HEK293 (cell line): ENCODE measurements at regions not wholly inside any gene's neighbourhood (a gene's known extent, or its start where the extent isn't known, plus 50 kb on each side); places are given as distances from the start of the nearest gene placed in this dataset.

Experiments
- CTCF ChIA-PET: fragments of 350-600 bp; formaldehyde crosslinking; extraction: SDS; loops from one replicate; lab custom pipeline; 2021; ENCODE audit warnings: antibody characterized with exemption; lab: Yijun Ruan, JAX
- POLR2A ChIA-PET: fragments of 300-600 bp; formaldehyde crosslinking; extraction: SDS; loops from one replicate; lab custom pipeline; 2020; ENCODE audit warnings: antibody characterized with exemption, inconsistent platforms; lab: Yijun Ruan, JAX
- H3K27ac ChIP-seq: fragments of 200-500 bp; sonication (Bioruptor generic); 2 replicates; pipeline ENCODE4 v1.5.1; 2014; ENCODE audit warnings: low read depth, low read length, control low read depth, inconsistent platforms; ENCODE audit errors: extremely low read depth
- H3K36me3 ChIP-seq, 2 experiments: fragments of 200-500 bp in 1 of 2; sonication (Bioruptor generic) in 1 of 2; 1 replicate in 1 of 2; 2 replicates in 1 of 2; pipeline ENCODE4 v1.5.1; 2014 to 2017; ENCODE audit warnings: inconsistent platforms in 2 of 2, low read length in 2 of 2; ENCODE audit not compliant: control insufficient read depth in 2 of 2, insufficient read depth in 1 of 2
- H3K4me1 ChIP-seq: fragments of 200-500 bp; sonication (Bioruptor generic); 2 replicates; pipeline ENCODE4 v1.5.1; 2014; ENCODE audit warnings: mild to moderate bottlenecking, low read length, inconsistent platforms; ENCODE audit not compliant: control insufficient read depth, insufficient read depth
- H3K4me3 ChIP-seq: 2 replicates; pipeline ENCODE4 v1.5.1; 2011; ENCODE audit warnings: low read depth, mild to moderate bottlenecking, control low read depth, low read length, moderate library complexity
- H3K9me3 ChIP-seq: fragments of 200-500 bp; sonication (Bioruptor generic); 2 replicates; pipeline ENCODE4 v1.5.1; 2014; ENCODE audit warnings: low read depth, low read length, inconsistent platforms; ENCODE audit not compliant: control insufficient read depth, insufficient read depth
- KLF10 ChIP-seq: fragments of 450-650 bp; IDR thresholded peaks from 2 replicates; pipeline ENCODE4 v1.5.1; 2018; ENCODE audit warnings: missing biosample characterization, mild to moderate bottlenecking, missing genetic modification characterization
- PRDM1 ChIP-seq: fragments of 450-650 bp; formaldehyde crosslinking; IDR thresholded peaks from 2 replicates; pipeline ENCODE4; 2016; ENCODE audit warnings: missing biosample characterization, missing genetic modification characterization
- PRDM2 ChIP-seq: fragments of 450-650 bp; formaldehyde crosslinking; IDR thresholded peaks from 2 replicates; pipeline ENCODE4 v1.5.1; 2016; ENCODE audit warnings: missing biosample characterization, missing genetic modification characterization, borderline replicate concordance
- SCRT2 ChIP-seq: fragments of 450-650 bp; formaldehyde crosslinking; IDR thresholded peaks from 2 replicates; pipeline ENCODE4 v1.5.1; 2016; ENCODE audit warnings: missing biosample characterization, missing genetic modification characterization
- SETDB1 ChIP-seq: IDR thresholded peaks from one replicate; pipeline ENCODE4 v1.6.1; 2017; ENCODE audit warnings: mild to moderate bottlenecking, low read length, moderate library complexity, mixed read lengths; ENCODE audit not compliant: insufficient read length
- ZBTB20 ChIP-seq: fragments of 450-650 bp; formaldehyde crosslinking; IDR thresholded peaks from 2 replicates; pipeline ENCODE4 v1.5.1; 2016; ENCODE audit warnings: missing biosample characterization, missing genetic modification characterization
- ZBTB7A ChIP-seq: fragments of 450-650 bp; formaldehyde crosslinking; IDR thresholded peaks from 2 replicates; pipeline ENCODE4 v1.5.1; 2016; ENCODE audit warnings: low read depth, missing biosample characterization, missing genetic modification characterization
- ZFP37 ChIP-seq: fragments of 450-650 bp; formaldehyde crosslinking; IDR thresholded peaks from 2 replicates; pipeline ENCODE4 v1.5.1; 2016; ENCODE audit warnings: missing biosample characterization, missing genetic modification characterization
- ZIC2 ChIP-seq: fragments of 450-650 bp; formaldehyde crosslinking; IDR thresholded peaks from 2 replicates; pipeline ENCODE4 v1.5.1; 2016; ENCODE audit warnings: missing biosample characterization, missing genetic modification characterization
- ZNF175 ChIP-seq: fragments of 450-650 bp; formaldehyde crosslinking; IDR thresholded peaks from 2 replicates; pipeline ENCODE4 v1.5.1; 2016; ENCODE audit warnings: missing biosample characterization, missing genetic modification characterization
- ZNF18 ChIP-seq: fragments of 450-650 bp; formaldehyde crosslinking; IDR thresholded peaks from 2 replicates; pipeline ENCODE4 v1.5.1; 2016; ENCODE audit warnings: missing biosample characterization, missing genetic modification characterization
- ZNF211 ChIP-seq: fragments of 450-650 bp; formaldehyde crosslinking; IDR thresholded peaks from 2 replicates; pipeline ENCODE4 v1.5.1; 2016; ENCODE audit warnings: low read depth, missing biosample characterization, missing genetic modification characterization
- ZNF239 ChIP-seq: fragments of 450-650 bp; formaldehyde crosslinking; IDR thresholded peaks from 2 replicates; pipeline ENCODE4 v1.5.1; 2016; ENCODE audit warnings: missing biosample characterization, missing genetic modification characterization
- ZNF280D ChIP-seq: fragments of 450-650 bp; formaldehyde crosslinking; IDR thresholded peaks from 2 replicates; pipeline ENCODE4 v1.5.1; 2016; ENCODE audit warnings: missing biosample characterization, missing genetic modification characterization
- ZNF362 ChIP-seq: fragments of 450-650 bp; formaldehyde crosslinking; IDR thresholded peaks from 2 replicates; pipeline ENCODE4 v1.5.1; 2016; ENCODE audit warnings: missing biosample characterization, missing genetic modification characterization
- ZNF416 ChIP-seq: fragments of 450-650 bp; formaldehyde crosslinking; IDR thresholded peaks from 2 replicates; pipeline ENCODE4 v1.5.1; 2016; ENCODE audit warnings: missing biosample characterization, missing genetic modification characterization
- ZNF473 ChIP-seq: fragments of 450-650 bp; formaldehyde crosslinking; IDR thresholded peaks from 2 replicates; pipeline ENCODE4 v1.5.1; 2017; ENCODE audit warnings: missing biosample characterization, missing genetic modification characterization
- ZNF501 ChIP-seq: fragments of 450-650 bp; formaldehyde crosslinking; IDR thresholded peaks from 2 replicates; pipeline ENCODE4 v1.5.1; 2016; ENCODE audit warnings: missing biosample characterization, missing genetic modification characterization
- ZNF555 ChIP-seq: fragments of 450-650 bp; formaldehyde crosslinking; conservative IDR thresholded peaks from 2 replicates; pipeline ENCODE4 v1.5.1; 2017; ENCODE audit warnings: missing biosample characterization, mild to moderate bottlenecking, missing genetic modification characterization, inconsistent platforms
- ZNF768 ChIP-seq: fragments of 450-650 bp; formaldehyde crosslinking; IDR thresholded peaks from 2 replicates; pipeline ENCODE4 v1.5.1; 2018; ENCODE audit warnings: missing biosample characterization, mild to moderate bottlenecking, missing genetic modification characterization
- ZXDB ChIP-seq: fragments of 450-650 bp; formaldehyde crosslinking; IDR thresholded peaks from 2 replicates; pipeline ENCODE4 v1.5.1; 2016; ENCODE audit warnings: missing biosample characterization, missing genetic modification characterization

GRCh38 chr10:90424730-90425129 is 433.1 kb downstream of the HTR7 start:
- no peaks in the 10 kb centered on the region for H3K9me3 ChIP-seq
- TF ChIP-seq ZFP37 (tag by site-specific recombination) (no peak), SETDB1 (no peak), ZNF280D (tag by site-specific recombination) (no peak), ZBTB20 (tag by site-specific recombination) (no peak), ZNF555 (no peak), ZIC2 (no peak), ZBTB7A (no peak), ZNF416 (tag by site-specific recombination) (no peak)
- TF ChIP-seq, all 188 proteins: peak for 0
- ChIA-PET CTCF (no interaction called here), POLR2A (no interaction called here)
- no peak overlapping the region for H3K4me3 ChIP-seq
- no peak overlapping the region for H3K27ac ChIP-seq
- H3K36me3 ChIP-seq = no peaks in the 10 kb centered on the region
- H3K4me1 ChIP-seq = peaks cover under 1% of the 10 kb centered on the region

- Histone ChIP-seq H3K4me1 (no peaks in the 10 kb centered on the region), H3K27ac (no peak overlapping the region), H3K36me3 (no peaks in the 10 kb centered on the region)
- POLR2A ChIA-PET = no interaction called here
- TF ChIP-seq PRDM1 (tag by site-specific recombination) = no peak
- TF ChIP-seq, all 188 proteins: peak for 0
- Histone ChIP-seq H3K4me3 (no peak overlapping the region), H3K9me3 (no peaks in the 10 kb centered on the region)
- CTCF ChIA-PET = no interaction called here
These were observed 427.7 kb downstream of the HTR7 start for GRCh38 chr10:90430186-90430585.

GRCh38 chr10:90432866-90433265 is 425.0 kb downstream of the HTR7 start:
- no peaks in the 10 kb centered on the region for H3K4me1 ChIP-seq
- no peak for TF ChIP-seq ZNF362
- no peak for TF ChIP-seq ZXDB (tag by site-specific recombination)
- no peak for TF ChIP-seq ZNF239
- TF ChIP-seq ZNF473 (tag by site-specific recombination) = no peak
- no peak for TF ChIP-seq ZNF211
- TF ChIP-seq PRDM2 (tag by site-specific recombination) = no peak
- no peak for TF ChIP-seq ZNF768 (tag by site-specific recombination)
- no peak for TF ChIP-seq ZNF501
- no peak for TF ChIP-seq ZNF175 (tag by site-specific recombination)
- TF ChIP-seq ZNF18 (tag by site-specific recombination) = no peak
- TF ChIP-seq SCRT2 = no peak
- TF ChIP-seq KLF10 (tag by site-specific recombination) = no peak

More at GRCh38 chr10:90432866-90433265, 425.0 kb downstream of the HTR7 start:
- ChIA-PET CTCF (interaction anchor here (0.6 kb wide), 1 partner anchor 44 kb away, joined by 5 read pairs; no protein-coding TSS in a partner anchor), POLR2A (no interaction called here)
- Histone ChIP-seq H3K27ac (no peak overlapping the region), H3K4me3 (no peak overlapping the region), H3K9me3 (no peaks in the 10 kb centered on the region), H3K36me3 (no peaks in the 10 kb centered on the region)
